ENCODE measurements at regions not wholly inside any gene's neighbourhood (a gene's known extent, or its start where the extent isn't known, plus 50 kb on each side); places are given as distances from the start of the nearest gene placed in this dataset.
A peak's percentile ranks its signal among the peaks of the same experiment; 100 is the strongest.
"Not testable (repeated sequence)": the region's sequence is repeated elsewhere in the genome, so short reads cannot be mapped to it uniquely, and the experiment has no call there.

DNA sequence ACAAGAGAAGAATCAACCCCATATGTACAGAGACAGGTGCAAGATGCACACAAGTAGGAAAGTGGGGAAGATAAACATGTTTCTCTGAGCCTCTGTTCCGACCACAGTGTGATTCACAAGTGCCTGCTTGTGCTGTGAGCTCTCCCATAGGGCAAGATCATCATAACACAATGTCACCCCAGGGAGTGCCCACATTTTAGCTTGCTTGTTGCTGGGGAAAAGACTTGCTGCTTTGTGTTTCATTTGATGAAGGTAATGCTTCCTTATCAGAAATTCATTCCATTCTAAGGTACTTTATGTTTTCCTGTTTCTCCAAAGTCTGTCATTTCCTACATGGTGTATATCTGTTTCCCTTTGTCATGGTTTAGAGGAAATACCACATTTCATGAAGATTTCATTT is 304.5 kb upstream of the DIPK2B start:
- no peaks in the 10 kb centered on the region for H3K36me3 ChIP-seq (ENCODE audit: low read depth)
- H3K27ac ChIP-seq (ENCODE audit: poor library complexity, severe bottlenecking): peak overlapping the region; percentile 96
- TF ChIP-seq, protein P1, sequence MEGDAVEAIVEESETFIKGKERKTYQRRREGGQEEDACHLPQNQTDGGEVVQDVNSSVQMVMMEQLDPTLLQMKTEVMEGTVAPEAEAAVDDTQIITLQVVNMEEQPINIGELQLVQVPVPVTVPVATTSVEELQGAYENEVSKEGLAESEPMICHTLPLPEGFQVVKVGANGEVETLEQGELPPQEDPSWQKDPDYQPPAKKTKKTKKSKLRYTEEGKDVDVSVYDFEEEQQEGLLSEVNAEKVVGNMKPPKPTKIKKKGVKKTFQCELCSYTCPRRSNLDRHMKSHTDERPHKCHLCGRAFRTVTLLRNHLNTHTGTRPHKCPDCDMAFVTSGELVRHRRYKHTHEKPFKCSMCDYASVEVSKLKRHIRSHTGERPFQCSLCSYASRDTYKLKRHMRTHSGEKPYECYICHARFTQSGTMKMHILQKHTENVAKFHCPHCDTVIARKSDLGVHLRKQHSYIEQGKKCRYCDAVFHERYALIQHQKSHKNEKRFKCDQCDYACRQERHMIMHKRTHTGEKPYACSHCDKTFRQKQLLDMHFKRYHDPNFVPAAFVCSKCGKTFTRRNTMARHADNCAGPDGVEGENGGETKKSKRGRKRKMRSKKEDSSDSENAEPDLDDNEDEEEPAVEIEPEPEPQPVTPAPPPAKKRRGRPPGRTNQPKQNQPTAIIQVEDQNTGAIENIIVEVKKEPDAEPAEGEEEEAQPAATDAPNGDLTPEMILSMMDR (IDR thresholded peaks at IDR 0.05; ENCODE audit: poor library complexity, severe bottlenecking): no peak
- H3K4me3 ChIP-seq (ENCODE audit: severe bottlenecking): no peak overlapping the region
- H3K9me3 ChIP-seq (ENCODE audit: severe bottlenecking): no peaks in the 10 kb centered on the region
- ATAC-seq (ENCODE audit: low read depth) (no peak), DNase-seq (ENCODE audit: low spot score) (no peak)
- H3K4me1 ChIP-seq (ENCODE audit: insufficient read depth, poor library complexity, severe bottlenecking): peaks cover 36% of the 10 kb centered on the region
- H3K27me3 ChIP-seq (ENCODE audit: insufficient read depth, poor library complexity, severe bottlenecking): no peaks in the 10 kb centered on the region

DNA sequence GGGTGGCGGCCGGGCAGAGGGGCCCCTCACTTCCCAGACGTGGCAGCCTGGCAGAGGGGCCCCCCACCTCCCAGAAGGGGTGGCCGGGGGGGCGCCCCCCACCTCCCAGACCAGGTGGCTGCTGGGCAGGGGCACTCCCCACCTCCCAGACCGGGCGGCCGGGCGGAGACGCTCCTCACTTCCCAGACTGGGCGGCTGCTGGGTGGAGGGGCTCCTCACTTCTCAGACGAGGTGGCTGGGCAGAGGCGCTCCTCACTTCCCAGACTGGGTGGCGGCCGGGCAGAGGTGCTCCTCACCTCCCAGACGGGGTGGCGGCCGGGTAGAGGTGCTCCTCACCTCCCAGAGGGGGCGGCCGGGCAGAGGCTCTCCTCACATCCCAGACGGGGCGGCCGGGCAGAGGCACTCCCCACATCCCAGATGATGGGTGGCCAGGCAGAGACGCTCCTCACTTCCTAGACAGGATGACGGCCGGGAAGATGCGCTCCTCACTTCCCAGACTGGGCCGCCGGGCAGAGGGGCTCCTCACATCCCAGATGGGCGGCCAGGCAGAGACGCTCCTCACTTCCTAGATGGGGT is 303.2 kb upstream of the DIPK2B start:
- not testable (repeated sequence) for ATAC-seq (ENCODE audit: low read depth); H3K27me3 ChIP-seq (ENCODE audit: insufficient read depth, poor library complexity, severe bottlenecking); H3K27ac ChIP-seq (ENCODE audit: poor library complexity, severe bottlenecking); H3K4me3 ChIP-seq (ENCODE audit: severe bottlenecking); H3K36me3 ChIP-seq (ENCODE audit: low read depth); H3K9me3 ChIP-seq (ENCODE audit: severe bottlenecking); DNase-seq (ENCODE audit: low spot score)
- H3K4me1 ChIP-seq (ENCODE audit: insufficient read depth, poor library complexity, severe bottlenecking): peaks cover 36% of the 10 kb centered on the region

DNA sequence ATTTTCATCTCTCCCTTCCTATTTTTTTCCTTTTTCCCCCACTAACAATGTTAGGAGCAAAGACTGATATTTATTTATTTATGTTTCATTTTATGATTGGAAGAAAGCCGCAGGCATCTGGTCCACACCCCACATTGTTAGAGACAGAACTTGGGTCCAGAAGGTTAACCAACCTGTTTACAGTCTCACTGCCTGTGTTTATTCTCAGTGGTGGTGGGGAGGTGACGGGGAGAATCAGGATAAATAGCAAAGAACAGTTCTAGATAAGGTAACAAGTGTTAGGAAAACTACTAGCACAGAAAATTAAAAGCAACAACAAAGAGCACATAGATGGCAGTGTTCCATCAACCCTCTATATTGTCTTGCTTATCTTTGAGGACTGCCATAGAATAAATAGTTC is 301.7 kb upstream of the DIPK2B start:
- ATAC-seq (ENCODE audit: low read depth) (no peak), DNase-seq (ENCODE audit: low spot score) (no peak)
- H3K27ac ChIP-seq (ENCODE audit: poor library complexity, severe bottlenecking): no peak overlapping the region
- no peaks in the 10 kb centered on the region for H3K9me3 ChIP-seq (ENCODE audit: severe bottlenecking)
- no peaks in the 10 kb centered on the region for H3K27me3 ChIP-seq (ENCODE audit: insufficient read depth, poor library complexity, severe bottlenecking)
- H3K36me3 ChIP-seq (ENCODE audit: low read depth): no peaks in the 10 kb centered on the region
- no peak overlapping the region for H3K4me3 ChIP-seq (ENCODE audit: severe bottlenecking)
- TF ChIP-seq, protein P1 (IDR thresholded peaks at IDR 0.05; ENCODE audit: poor library complexity, severe bottlenecking): no peak
- peaks cover 22% of the 10 kb centered on the region for H3K4me1 ChIP-seq (ENCODE audit: insufficient read depth, poor library complexity, severe bottlenecking)

DNA sequence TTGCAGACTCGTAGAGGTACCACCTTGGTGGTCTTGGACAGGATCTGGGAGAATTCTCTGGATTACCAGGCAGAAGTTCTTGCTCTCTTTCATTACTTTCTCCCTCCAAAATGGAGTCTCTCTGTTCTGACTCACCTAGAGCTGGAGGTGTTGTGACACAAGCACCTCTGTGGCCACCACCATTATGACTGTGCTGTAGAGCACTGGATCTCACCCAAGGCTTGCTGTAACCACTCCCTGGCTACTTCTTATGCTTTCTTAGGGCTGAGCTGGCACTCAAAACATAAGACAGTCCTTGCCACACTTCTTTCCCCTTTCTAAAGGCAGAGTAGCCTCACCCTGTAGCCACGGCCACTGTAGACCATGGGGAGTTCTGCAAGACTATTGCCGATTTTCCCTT is 296.6 kb upstream of the DIPK2B start:
- Histone ChIP-seq H3K27ac (ENCODE audit: poor library complexity, severe bottlenecking) (no peak overlapping the region), H3K4me1 (ENCODE audit: insufficient read depth, poor library complexity, severe bottlenecking) (no peaks in the 10 kb centered on the region), H3K36me3 (ENCODE audit: low read depth) (no peaks in the 10 kb centered on the region), H3K4me3 (ENCODE audit: severe bottlenecking) (no peak overlapping the region), H3K27me3 (ENCODE audit: insufficient read depth, poor library complexity, severe bottlenecking) (no peaks in the 10 kb centered on the region), H3K9me3 (ENCODE audit: severe bottlenecking) (no peaks in the 10 kb centered on the region)
- ATAC-seq (ENCODE audit: low read depth): no peak
- TF ChIP-seq, protein P1 (IDR thresholded peaks at IDR 0.05; ENCODE audit: poor library complexity, severe bottlenecking): no peak
- DNase-seq (ENCODE audit: low spot score): no peak

DNA sequence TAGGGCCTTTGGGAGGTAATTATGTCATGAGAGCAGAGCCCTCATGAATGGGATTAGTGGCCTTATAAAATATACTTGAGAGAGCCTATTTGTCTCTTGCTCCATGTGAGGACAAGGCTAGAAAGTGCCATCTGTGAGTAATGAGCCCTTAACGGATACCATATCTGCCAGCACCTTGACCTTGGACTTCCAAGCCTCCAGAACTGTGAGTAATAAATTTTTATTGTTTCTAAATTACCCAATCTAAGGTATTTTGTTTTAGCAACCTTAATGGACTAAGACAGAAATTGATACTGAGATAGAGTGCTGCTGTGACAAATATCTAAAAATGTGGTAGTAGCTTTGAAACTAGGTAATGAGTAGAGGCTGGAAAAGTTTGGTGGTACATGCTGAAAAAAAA is 285.0 kb upstream of the DIPK2B start:
- Histone ChIP-seq H3K9me3 (ENCODE audit: severe bottlenecking) (no peaks in the 10 kb centered on the region), H3K4me1 (ENCODE audit: insufficient read depth, poor library complexity, severe bottlenecking) (peaks cover 3% of the 10 kb centered on the region), H3K4me3 (ENCODE audit: severe bottlenecking) (no peak overlapping the region), H3K27me3 (ENCODE audit: insufficient read depth, poor library complexity, severe bottlenecking) (no peaks in the 10 kb centered on the region), H3K36me3 (ENCODE audit: low read depth) (no peaks in the 10 kb centered on the region), H3K27ac (ENCODE audit: poor library complexity, severe bottlenecking) (peak overlapping the region; percentile 29)
- TF ChIP-seq, protein P1 (IDR thresholded peaks at IDR 0.05; ENCODE audit: poor library complexity, severe bottlenecking): no peak
- DNase-seq (ENCODE audit: low spot score) (no peak), ATAC-seq (ENCODE audit: low read depth) (no peak)

Measured in RWPE2 (cell line).